ENCODE measurements at regions not wholly inside any gene's neighbourhood (a gene's known extent, or its start where the extent isn't known, plus 50 kb on each side); places are given as distances from the start of the nearest gene placed in this dataset.

- Histone ChIP-seq H3K9me3 (ENCODE audit: low read depth) (no peaks in the 10 kb centered on the region), H3K36me3 (replicated peaks; ENCODE audit: insufficient read depth, low read depth) (no peaks in the 10 kb centered on the region), H3K9me2 (replicated peaks; ENCODE audit: insufficient read depth) (no peaks in the 10 kb centered on the region), H4K20me1 (ENCODE audit: insufficient read depth, poor library complexity, severe bottlenecking) (no peaks in the 10 kb centered on the region), H2AFZ (no peak overlapping the region), H3K4me3 (no peak overlapping the region), H3K27me3 (no peaks in the 10 kb centered on the region), H3K27ac (no peak overlapping the region), H3K79me2 (no peaks in the 10 kb centered on the region), H3K4me1 (ENCODE audit: insufficient read depth) (no peaks in the 10 kb centered on the region), H3K4me2 (no peak overlapping the region)
- WGBS (ENCODE audit: low lambda C conversion rate, missing lambda C conversion rate): 40% methylated on average over 4 of the region's 4 CpGs
- no peak for TF ChIP-seq EZH2 (IDR thresholded peaks at IDR 0.05; ENCODE audit: borderline replicate concordance)
- no peak for TF ChIP-seq EZH2phosphoT487 (IDR thresholded peaks at IDR 0.05; ENCODE audit: low read depth, severe bottlenecking, unreplicated experiment)
- no peak for TF ChIP-seq CTCF (IDR thresholded peaks at IDR 0.05; ENCODE audit: poor library complexity)
- no peak for DNase-seq (ENCODE audit: low spot score)
Measured at GRCh38 chr6:84623956-84624680, 140.3 kb downstream of the TBX18 start.

GRCh38 chr6:84618836-84619235 is 145.6 kb downstream of the TBX18 start:
- H4K20me1 ChIP-seq (ENCODE audit: insufficient read depth, poor library complexity, severe bottlenecking): no peaks in the 10 kb centered on the region
- H3K27ac ChIP-seq: no peak overlapping the region
- no peak overlapping the region for H3K4me2 ChIP-seq
- no peak for TF ChIP-seq CTCF (IDR thresholded peaks at IDR 0.05; ENCODE audit: poor library complexity)
- no peak for TF ChIP-seq EZH2phosphoT487 (IDR thresholded peaks at IDR 0.05; ENCODE audit: low read depth, severe bottlenecking, unreplicated experiment)
- TF ChIP-seq EZH2 (IDR thresholded peaks at IDR 0.05; ENCODE audit: borderline replicate concordance): no peak
- no peaks in the 10 kb centered on the region for H3K9me2 ChIP-seq (replicated peaks; ENCODE audit: insufficient read depth)
- peaks cover 3% of the 10 kb centered on the region for H3K27me3 ChIP-seq
- no peaks in the 10 kb centered on the region for H3K9me3 ChIP-seq (ENCODE audit: low read depth)
- no peaks in the 10 kb centered on the region for H3K36me3 ChIP-seq (replicated peaks; ENCODE audit: insufficient read depth, low read depth)
- no peaks in the 10 kb centered on the region for H3K4me1 ChIP-seq (ENCODE audit: insufficient read depth)
- no peak for DNase-seq (ENCODE audit: low spot score)
- H3K79me2 ChIP-seq: no peaks in the 10 kb centered on the region
- no peak overlapping the region for H3K4me3 ChIP-seq
- H2AFZ ChIP-seq: no peak overlapping the region
- WGBS (ENCODE audit: low lambda C conversion rate, missing lambda C conversion rate): 51% methylated on average over 6 of the region's 6 CpGs

- no peaks in the 10 kb centered on the region for H3K9me2 ChIP-seq (replicated peaks; ENCODE audit: insufficient read depth)
- no peaks in the 10 kb centered on the region for H3K79me2 ChIP-seq
- H2AFZ ChIP-seq: no peak overlapping the region
- 54% methylated on average over 8 of the region's 8 CpGs for WGBS (ENCODE audit: low lambda C conversion rate, missing lambda C conversion rate)
- no peaks in the 10 kb centered on the region for H3K36me3 ChIP-seq (replicated peaks; ENCODE audit: insufficient read depth, low read depth)
- DNase-seq (ENCODE audit: low spot score): no peak
- H4K20me1 ChIP-seq (ENCODE audit: insufficient read depth, poor library complexity, severe bottlenecking): no peaks in the 10 kb centered on the region
- TF ChIP-seq EZH2 (IDR thresholded peaks at IDR 0.05; ENCODE audit: borderline replicate concordance) (no peak), EZH2phosphoT487 (IDR thresholded peaks at IDR 0.05; ENCODE audit: low read depth, severe bottlenecking, unreplicated experiment) (no peak), CTCF (IDR thresholded peaks at IDR 0.05; ENCODE audit: poor library complexity) (no peak)
- no peaks in the 10 kb centered on the region for H3K4me1 ChIP-seq (ENCODE audit: insufficient read depth)
- H3K27ac ChIP-seq: no peak overlapping the region
- H3K4me2 ChIP-seq: no peak overlapping the region
- H3K9me3 ChIP-seq (ENCODE audit: low read depth): no peaks in the 10 kb centered on the region
- no peak overlapping the region for H3K4me3 ChIP-seq
- H3K27me3 ChIP-seq: peaks cover 3% of the 10 kb centered on the region
Measured at GRCh38 chr6:84618046-84618752, 146.2 kb downstream of the TBX18 start.

Measured in hepatocyte (in vitro differentiated cells).